GM19351 (cell line): ENCODE measurements at regions not wholly inside any gene's neighbourhood (a gene's known extent, or its start where the extent isn't known, plus 50 kb on each side); places are given as distances from the start of the nearest gene placed in this dataset.
A peak's percentile ranks its signal among the peaks of the same experiment; 100 is the strongest.
"Not testable (repeated sequence)": the region's sequence is repeated elsewhere in the genome, so short reads cannot be mapped to it uniquely, and the experiment has no call there.

Experiments used
- ATAC-seq: cut with Tn5 transposase; IDR thresholded peaks from one replicate; pipeline ENCODE4 v1.9.1; 2021; ENCODE audit warnings: mild to moderate bottlenecking, moderate library complexity; ENCODE audit not compliant: unreplicated experiment

GRCh38 chr3:87796843-87797185 lies 262.0 kb downstream of the CGGBP1 start:
- no peak for ATAC-seq

GRCh38 chr3:87796137-87796842 lies 262.5 kb downstream of the CGGBP1 start:
- ATAC-seq: no peak

- ATAC-seq: no peak
Measured at GRCh38 chr3:87795701-87796100, 263.1 kb downstream of the CGGBP1 start.

GRCh38 chr3:87793337-87793877 lies 265.4 kb downstream of the CGGBP1 start:
- no peak for ATAC-seq

- ATAC-seq: no peak
Measured at GRCh38 chr3:87792534-87793336, 266.1 kb downstream of the CGGBP1 start, which contains the start of gene HTR1F. TSS of gene HTR1F (plus strand) at chr3:87792706.

- no peak for ATAC-seq
Measured at GRCh38 chr3:87792198-87792533, 266.6 kb downstream of the CGGBP1 start.

GRCh38 chr3:87791248-87792027 lies 267.4 kb downstream of the CGGBP1 start:
- no peak for ATAC-seq

- not testable (repeated sequence) for ATAC-seq
Measured at GRCh38 chr3:87789049-87789448, 269.8 kb downstream of the CGGBP1 start.

GRCh38 chr3:87788516-87788915 lies 270.3 kb downstream of the CGGBP1 start:
- ATAC-seq: no peak

GRCh38 chr3:87780811-87781210 lies 278.0 kb downstream of the CGGBP1 start:
- ATAC-seq: no peak

GRCh38 chr3:87778876-87779275 lies 279.9 kb downstream of the CGGBP1 start:
- no peak for ATAC-seq

- ATAC-seq: peak; percentile 99
Measured at GRCh38 chr3:87771337-87772192, 287.2 kb downstream of the CGGBP1 start.

GRCh38 chr3:87766721-87767120 lies 292.1 kb downstream of the CGGBP1 start:
- ATAC-seq: no peak

GRCh38 chr3:87765256-87765655 lies 293.5 kb downstream of the CGGBP1 start:
- ATAC-seq: no peak

GRCh38 chr3:87761795-87762194 lies 297.0 kb downstream of the CGGBP1 start:
- no peak for ATAC-seq

GRCh38 chr3:87761341-87761740 lies 297.5 kb downstream of the CGGBP1 start:
- ATAC-seq: no peak

- no peak for ATAC-seq
Measured at GRCh38 chr3:87756616-87757015, 302.2 kb downstream of the CGGBP1 start.

- no peak for ATAC-seq
Measured at GRCh38 chr3:87755852-87756251, 303.0 kb downstream of the CGGBP1 start.

GRCh38 chr3:87742250-87742649 lies 316.6 kb downstream of the CGGBP1 start:
- ATAC-seq: no peak

GRCh38 chr3:87740894-87741293 lies 317.9 kb downstream of the CGGBP1 start:
- not testable (repeated sequence) for ATAC-seq
